ENCODE measurements at regions not wholly inside any gene's neighbourhood (a gene's known extent, or its start where the extent isn't known, plus 50 kb on each side); places are given as distances from the start of the nearest gene placed in this dataset.

DNA sequence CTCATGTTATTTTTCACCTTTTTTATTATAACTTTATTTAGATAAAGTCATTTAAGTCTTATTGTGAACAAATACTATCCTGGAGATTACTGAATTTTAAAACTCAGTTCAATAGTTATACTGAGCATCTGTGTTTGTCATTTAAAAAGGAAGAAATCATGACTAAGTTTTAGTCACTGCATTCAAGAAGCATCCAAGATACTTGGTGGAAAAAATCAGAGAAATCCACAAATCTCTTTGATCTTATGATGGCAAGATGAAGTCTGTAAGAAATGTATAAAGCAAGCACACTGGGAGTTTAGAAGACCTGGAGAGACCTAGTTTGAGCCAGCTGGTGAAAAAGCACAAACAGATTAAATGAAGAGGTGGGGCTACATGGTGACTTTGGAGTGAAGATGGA, 529.8 kb upstream of the IGFBP3 start:
- intact Hi-C loops (cut with DNase I) = no loop called here
- Histone ChIP-seq H3K27ac (no peak overlapping the region), H3K9me3 (no peaks in the 10 kb centered on the region), H3K27me3 (no peaks in the 10 kb centered on the region), H3K36me3 (no peaks in the 10 kb centered on the region), H3K4me1 (no peaks in the 10 kb centered on the region), H3K4me3 (replicated peaks in 1 of 3) (no peak overlapping the region)
- TF ChIP-seq, protein P1, sequence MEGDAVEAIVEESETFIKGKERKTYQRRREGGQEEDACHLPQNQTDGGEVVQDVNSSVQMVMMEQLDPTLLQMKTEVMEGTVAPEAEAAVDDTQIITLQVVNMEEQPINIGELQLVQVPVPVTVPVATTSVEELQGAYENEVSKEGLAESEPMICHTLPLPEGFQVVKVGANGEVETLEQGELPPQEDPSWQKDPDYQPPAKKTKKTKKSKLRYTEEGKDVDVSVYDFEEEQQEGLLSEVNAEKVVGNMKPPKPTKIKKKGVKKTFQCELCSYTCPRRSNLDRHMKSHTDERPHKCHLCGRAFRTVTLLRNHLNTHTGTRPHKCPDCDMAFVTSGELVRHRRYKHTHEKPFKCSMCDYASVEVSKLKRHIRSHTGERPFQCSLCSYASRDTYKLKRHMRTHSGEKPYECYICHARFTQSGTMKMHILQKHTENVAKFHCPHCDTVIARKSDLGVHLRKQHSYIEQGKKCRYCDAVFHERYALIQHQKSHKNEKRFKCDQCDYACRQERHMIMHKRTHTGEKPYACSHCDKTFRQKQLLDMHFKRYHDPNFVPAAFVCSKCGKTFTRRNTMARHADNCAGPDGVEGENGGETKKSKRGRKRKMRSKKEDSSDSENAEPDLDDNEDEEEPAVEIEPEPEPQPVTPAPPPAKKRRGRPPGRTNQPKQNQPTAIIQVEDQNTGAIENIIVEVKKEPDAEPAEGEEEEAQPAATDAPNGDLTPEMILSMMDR (IDR thresholded peaks at IDR 0.05) = no peak
- TF ChIP-seq POLR2A (IDR thresholded peaks at IDR 0.05) = no peak
- DNase-seq = no peak

DNA sequence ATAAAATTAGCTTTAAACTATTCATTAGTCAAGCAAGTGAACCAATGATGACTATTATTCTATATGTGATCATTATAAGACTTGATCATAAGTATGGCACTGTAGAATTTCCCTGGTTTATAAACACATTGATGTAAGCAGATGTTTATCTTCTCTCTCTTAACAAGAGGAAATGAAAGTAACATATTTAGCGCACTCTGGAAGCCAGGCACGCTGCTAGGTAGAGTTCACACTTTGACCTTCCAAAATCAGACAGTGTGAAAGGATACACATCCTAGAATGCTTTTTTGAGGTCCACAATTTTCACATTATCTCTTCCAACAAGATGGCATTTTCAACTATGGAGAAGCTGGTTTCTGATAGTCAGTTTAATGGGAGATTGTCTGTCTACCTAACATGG, 529.4 kb upstream of the IGFBP3 start:
- Histone ChIP-seq H3K36me3 (no peaks in the 10 kb centered on the region), H3K27me3 (no peaks in the 10 kb centered on the region), H3K27ac (no peak overlapping the region), H3K4me3 (replicated peaks in 1 of 3) (no peak overlapping the region), H3K9me3 (no peaks in the 10 kb centered on the region), H3K4me1 (no peaks in the 10 kb centered on the region)
- TF ChIP-seq POLR2A (IDR thresholded peaks at IDR 0.05) = no peak
- TF ChIP-seq, protein P1 (IDR thresholded peaks at IDR 0.05) = no peak
- 78 to 87% methylated on average over 2 of the region's 2 CpGs for WGBS, 2 donors
- no peak for DNase-seq
- intact Hi-C loops (cut with DNase I) = no loop called here

DNA sequence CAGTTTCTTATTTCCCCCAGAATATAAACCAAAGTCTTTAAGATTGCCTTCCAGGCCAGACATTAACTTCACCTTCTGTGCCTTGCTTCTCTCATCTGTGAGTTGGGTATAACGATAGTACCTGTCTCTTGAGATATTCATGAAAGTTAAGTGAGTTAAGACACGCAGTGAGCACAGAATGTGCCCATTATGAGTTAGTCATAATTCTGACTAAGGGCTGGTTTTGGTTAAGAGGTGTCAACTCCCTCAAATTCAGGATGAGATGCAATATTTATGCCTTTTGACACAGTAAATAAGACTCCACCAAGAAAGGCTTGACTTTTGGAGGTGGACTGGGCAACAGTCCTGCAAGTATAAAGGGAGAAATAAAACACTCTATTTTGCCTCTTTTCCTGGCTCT, 528.7 kb upstream of the IGFBP3 start:
- no peak overlapping the region for H3K4me3 ChIP-seq (replicated peaks in 1 of 3)
- H3K27me3 ChIP-seq = no peaks in the 10 kb centered on the region
- intact Hi-C loops (cut with DNase I) = no loop called here
- no peaks in the 10 kb centered on the region for H3K9me3 ChIP-seq
- DNase-seq = no peak
- TF ChIP-seq, protein P1 (IDR thresholded peaks at IDR 0.05) = no peak
- TF ChIP-seq POLR2A (IDR thresholded peaks at IDR 0.05) = no peak
- H3K36me3 ChIP-seq = no peaks in the 10 kb centered on the region
- H3K4me1 ChIP-seq = no peaks in the 10 kb centered on the region
- 48 to 75% methylated on average over 2 of the region's 2 CpGs for WGBS, 2 donors
- no peak overlapping the region for H3K27ac ChIP-seq

DNA sequence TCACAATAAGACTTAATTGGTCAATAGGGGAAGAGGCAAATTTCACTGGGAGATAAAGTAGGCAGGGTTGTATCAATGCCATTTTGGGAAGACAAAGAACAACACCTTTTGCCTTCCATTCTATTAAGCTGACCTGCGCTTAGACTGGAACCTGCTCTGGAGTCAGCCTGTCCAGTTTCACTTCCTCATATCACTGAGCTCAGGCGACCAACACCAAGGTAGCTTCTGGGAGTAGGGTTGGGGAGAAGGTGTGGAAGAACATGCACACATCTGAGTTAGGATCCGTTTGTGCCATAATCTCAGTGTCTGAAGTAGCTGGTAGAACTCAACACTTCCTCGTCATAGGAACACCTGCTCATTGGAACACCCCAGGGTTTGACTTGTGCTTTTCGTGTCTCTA, 527.4 kb upstream of the IGFBP3 start:
- Histone ChIP-seq H3K4me3 (replicated peaks in 1 of 3) (no peak overlapping the region), H3K9me3 (no peaks in the 10 kb centered on the region), H3K36me3 (no peaks in the 10 kb centered on the region), H3K4me1 (no peaks in the 10 kb centered on the region), H3K27ac (no peak overlapping the region), H3K27me3 (no peaks in the 10 kb centered on the region)
- TF ChIP-seq, protein P1 (IDR thresholded peaks at IDR 0.05) = no peak
- TF ChIP-seq POLR2A (IDR thresholded peaks at IDR 0.05) = no peak
- WGBS, 2 donors = 92 to 96% methylated on average over 5 of the region's 5 CpGs
- intact Hi-C loops (cut with DNase I) = no loop called here
- DNase-seq = no peak

DNA sequence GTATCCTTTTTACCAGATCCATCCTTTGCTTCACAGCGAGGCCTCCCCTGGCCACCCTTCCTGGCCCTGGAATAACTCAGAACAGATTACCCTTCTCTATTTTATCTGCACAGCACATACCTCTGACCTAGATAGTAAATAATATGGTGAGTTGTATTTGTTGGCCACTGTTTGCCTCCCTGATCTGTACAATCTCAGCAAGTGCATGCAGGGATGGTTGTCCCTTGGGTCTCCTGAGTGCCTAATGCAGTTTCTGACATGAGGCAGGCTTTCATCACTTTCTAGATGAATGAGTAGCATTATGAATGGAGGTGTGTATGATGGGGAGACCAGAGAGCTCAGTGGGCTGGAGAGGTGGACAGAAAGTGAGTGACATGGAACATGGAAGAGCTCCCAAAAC, 525.1 kb upstream of the IGFBP3 start:
- no peak overlapping the region for H3K27ac ChIP-seq
- H3K36me3 ChIP-seq = no peaks in the 10 kb centered on the region
- H3K9me3 ChIP-seq = no peaks in the 10 kb centered on the region
- TF ChIP-seq POLR2A (IDR thresholded peaks at IDR 0.05) = no peak
- TF ChIP-seq, protein P1 (IDR thresholded peaks at IDR 0.05) = no peak
- 90 to 100% methylated on average over 1 of the region's 1 CpG for WGBS, 2 donors
- DNase-seq = no peak
- H3K27me3 ChIP-seq = no peaks in the 10 kb centered on the region
- intact Hi-C loops (cut with DNase I) = no loop called here
- no peaks in the 10 kb centered on the region for H3K4me1 ChIP-seq
- no peak overlapping the region for H3K4me3 ChIP-seq (replicated peaks in 1 of 3)

Measured in thyroid gland (tissue), 4 donors.